PC-3 (cell line): ENCODE measurements at regions not wholly inside any gene's neighbourhood (a gene's known extent, or its start where the extent isn't known, plus 50 kb on each side); places are given as distances from the start of the nearest gene placed in this dataset.
A peak's percentile ranks its signal among the peaks of the same experiment; 100 is the strongest.

ENCODE experiments used
- ATAC-seq: fragments of 200-7000 bp; cut with Tn5 transposase; 2 replicates; pipeline ENCODE4 v1.9.1; 2020; ENCODE audit warnings: mild to moderate bottlenecking, moderate library complexity
- BruUV-seq: library from RNA; stranded (reverse); fragments of 400-500 nt; replicated peaks from 2 replicates; lab custom pipeline; 2021; lab: Mats Ljungman, UMichigan
- CTCF ChIA-PET: fragments of 300-600 bp; sonication (Branson Sonifier 250); formaldehyde crosslinking; loops from one replicate; lab custom pipeline; 2022; ENCODE audit warnings: antibody characterized with exemption; lab: Charles Lee
- POLR2A ChIA-PET: fragments of 300-600 bp; sonication (Branson Sonifier 250); formaldehyde crosslinking; loops from one replicate; lab custom pipeline; 2022; ENCODE audit warnings: antibody characterized with exemption; ENCODE audit not compliant: unreplicated experiment; lab: Charles Lee
- DNase-seq: peaks from one replicate; pipeline ENCODE4 v3.0.0-alpha.2; 2015
- H2AFZ ChIP-seq: fragments of 300-600 bp; sonication (generic); 2 replicates; pipeline ENCODE4 v1.6.0; 2016; ENCODE audit warnings: antibody characterized with exemption, low read length
- H3F3A ChIP-seq: fragments of 300-600 bp; sonication (generic); one replicate; pipeline ENCODE4 v1.6.0; 2017; ENCODE audit warnings: antibody characterized with exemption, low read length, control low read depth, mild to moderate bottlenecking; ENCODE audit not compliant: unreplicated experiment
- H3K27ac ChIP-seq: fragments of 300-600 bp; sonication (generic); 2 replicates; pipeline ENCODE4 v1.5.1; 2016; ENCODE audit warnings: mild to moderate bottlenecking, low read length
- H3K27me3 ChIP-seq: fragments of 300-600 bp; sonication (generic); 2 replicates; pipeline ENCODE4 v1.6.1; 2016; ENCODE audit warnings: low read length, mixed read lengths
- H3K36me3 ChIP-seq: fragments of 300-600 bp; sonication (generic); 2 replicates; pipeline ENCODE4 v1.6.1; 2016; ENCODE audit warnings: low read depth, mixed run types, low read length, mixed read lengths
- H3K4me1 ChIP-seq: fragments of 300-600 bp; sonication (generic); 2 replicates; pipeline ENCODE4 v1.5.1; 2016; ENCODE audit warnings: low read length; ENCODE audit not compliant: insufficient read depth
- H3K4me2 ChIP-seq: fragments of 300-600 bp; sonication (generic); 2 replicates; pipeline ENCODE4 v1.6.0; 2016; ENCODE audit warnings: low read length
- H3K4me3 ChIP-seq: fragments of 300-600 bp; sonication (generic); 2 replicates; pipeline ENCODE4 v1.5.1; 2016; ENCODE audit warnings: mild to moderate bottlenecking, low read length, mixed read lengths
- H3K79me2 ChIP-seq: fragments of 300-600 bp; sonication (generic); 2 replicates; pipeline ENCODE4 v1.6.1; 2017; ENCODE audit warnings: low read length, mixed read lengths
- H3K9ac ChIP-seq: fragments of 300-600 bp; sonication (generic); 2 replicates; pipeline ENCODE4 v1.6.0; 2016; ENCODE audit warnings: mild to moderate bottlenecking, low read length
- H3K9me2 ChIP-seq: fragments of 300-600 bp; sonication (generic); replicated peaks from 2 replicates; pipeline ENCODE4 v1.6.1; 2016; ENCODE audit warnings: mixed run types, low read length, mixed read lengths
- H3K9me3 ChIP-seq: fragments of 300-600 bp; sonication (generic); 2 replicates; pipeline ENCODE4 v1.6.1; 2016; ENCODE audit warnings: low read length, mixed read lengths
- H4K20me1 ChIP-seq: fragments of 300-600 bp; sonication (generic); 2 replicates; pipeline ENCODE4 v1.6.1; 2016; ENCODE audit warnings: low read length, mixed read lengths
- EZH2 ChIP-seq: fragments of 300-600 bp; sonication (generic); IDR thresholded peaks from one replicate; pipeline ENCODE4 v1.6.1; 2017; ENCODE audit warnings: antibody characterized with exemption, mild to moderate bottlenecking, low read length; ENCODE audit not compliant: unreplicated experiment
- EZH2phosphoT487 ChIP-seq: fragments of 300-600 bp; sonication (generic); IDR thresholded peaks from 2 replicates; pipeline ENCODE4 v1.6.1; 2018; ENCODE audit warnings: mild to moderate bottlenecking, antibody characterized with exemption, low read length, borderline replicate concordance
- intact Hi-C: fragments of 100-400 bp; cut with micrococcal nuclease; formaldehyde crosslinking; loops from 2 replicates; pipeline ENCODE4 v1.9.0; 2023
- TF ChIP-seq, protein P1 (sequence below): fragments of 300-600 bp; sonication (generic); conservative IDR thresholded peaks from 2 replicates; pipeline ENCODE4 v1.5.1; 2017; ENCODE audit warnings: antibody characterized with exemption, low read depth, mild to moderate bottlenecking, low read length

GRCh38 chr22:27220339-27220738, 563.0 kb downstream of the MIAT start:
- H3K36me3 ChIP-seq: no peaks in the 10 kb centered on the region
- intact Hi-C loops: no loop called here
- no peaks in the 10 kb centered on the region for H3F3A ChIP-seq
- POLR2A ChIA-PET: no interaction called here
- H3K4me1 ChIP-seq: no peaks in the 10 kb centered on the region
- DNase-seq (no peak), ATAC-seq (no peak)
- no peak overlapping the region for H3K4me3 ChIP-seq
- no peaks in the 10 kb centered on the region for H3K9me2 ChIP-seq
- H3K4me2 ChIP-seq: no peak overlapping the region
- H2AFZ ChIP-seq: no peak overlapping the region
- TF ChIP-seq EZH2phosphoT487: no peak
- TF ChIP-seq, protein P1, sequence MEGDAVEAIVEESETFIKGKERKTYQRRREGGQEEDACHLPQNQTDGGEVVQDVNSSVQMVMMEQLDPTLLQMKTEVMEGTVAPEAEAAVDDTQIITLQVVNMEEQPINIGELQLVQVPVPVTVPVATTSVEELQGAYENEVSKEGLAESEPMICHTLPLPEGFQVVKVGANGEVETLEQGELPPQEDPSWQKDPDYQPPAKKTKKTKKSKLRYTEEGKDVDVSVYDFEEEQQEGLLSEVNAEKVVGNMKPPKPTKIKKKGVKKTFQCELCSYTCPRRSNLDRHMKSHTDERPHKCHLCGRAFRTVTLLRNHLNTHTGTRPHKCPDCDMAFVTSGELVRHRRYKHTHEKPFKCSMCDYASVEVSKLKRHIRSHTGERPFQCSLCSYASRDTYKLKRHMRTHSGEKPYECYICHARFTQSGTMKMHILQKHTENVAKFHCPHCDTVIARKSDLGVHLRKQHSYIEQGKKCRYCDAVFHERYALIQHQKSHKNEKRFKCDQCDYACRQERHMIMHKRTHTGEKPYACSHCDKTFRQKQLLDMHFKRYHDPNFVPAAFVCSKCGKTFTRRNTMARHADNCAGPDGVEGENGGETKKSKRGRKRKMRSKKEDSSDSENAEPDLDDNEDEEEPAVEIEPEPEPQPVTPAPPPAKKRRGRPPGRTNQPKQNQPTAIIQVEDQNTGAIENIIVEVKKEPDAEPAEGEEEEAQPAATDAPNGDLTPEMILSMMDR: no peak
- TF ChIP-seq EZH2: no peak
- no peaks in the 10 kb centered on the region for H3K27me3 ChIP-seq
- H3K27ac ChIP-seq: no peak overlapping the region
- no TSS peak for BruUV-seq
- CTCF ChIA-PET: no interaction called here
- H3K9ac ChIP-seq: no peak overlapping the region
- H3K9me3 ChIP-seq: no peaks in the 10 kb centered on the region
- no peaks in the 10 kb centered on the region for H4K20me1 ChIP-seq
- H3K79me2 ChIP-seq: no peaks in the 10 kb centered on the region

DNA sequence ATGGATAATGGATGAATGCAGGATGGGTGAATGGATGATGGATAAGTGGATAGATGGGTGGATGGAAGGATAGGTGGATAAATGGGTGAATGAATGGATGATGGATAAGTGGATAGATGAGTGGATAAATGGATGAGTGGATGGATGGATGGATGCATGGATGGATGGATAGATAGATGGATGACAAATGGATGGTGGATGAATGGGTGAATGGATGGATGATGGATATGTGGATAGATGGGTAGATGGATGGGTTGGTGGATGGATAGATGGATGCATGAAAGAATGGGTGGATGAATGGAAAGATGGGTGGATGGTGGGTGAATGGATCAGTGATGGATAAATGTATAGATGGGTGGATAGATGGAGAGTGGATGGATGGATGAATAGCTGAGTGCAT, 564.8 kb downstream of the MIAT start:
- CTCF ChIA-PET: no interaction called here
- Histone ChIP-seq H2AFZ (no peak overlapping the region), H3K27ac (no peak overlapping the region), H3K4me3 (no peak overlapping the region), H3K79me2 (no peaks in the 10 kb centered on the region), H3K4me1 (no peaks in the 10 kb centered on the region), H3K27me3 (no peaks in the 10 kb centered on the region), H3K9me3 (no peaks in the 10 kb centered on the region), H3K9ac (no peak overlapping the region), H4K20me1 (no peaks in the 10 kb centered on the region), H3K4me2 (no peak overlapping the region), H3F3A (no peaks in the 10 kb centered on the region), H3K36me3 (no peaks in the 10 kb centered on the region), H3K9me2 (no peaks in the 10 kb centered on the region)
- DNase-seq (no peak), ATAC-seq (no peak)
- intact Hi-C loops: no loop called here
- POLR2A ChIA-PET: no interaction called here
- no TSS peak for BruUV-seq
- no peak for TF ChIP-seq EZH2
- TF ChIP-seq EZH2phosphoT487: no peak
- TF ChIP-seq, protein P1: no peak

DNA sequence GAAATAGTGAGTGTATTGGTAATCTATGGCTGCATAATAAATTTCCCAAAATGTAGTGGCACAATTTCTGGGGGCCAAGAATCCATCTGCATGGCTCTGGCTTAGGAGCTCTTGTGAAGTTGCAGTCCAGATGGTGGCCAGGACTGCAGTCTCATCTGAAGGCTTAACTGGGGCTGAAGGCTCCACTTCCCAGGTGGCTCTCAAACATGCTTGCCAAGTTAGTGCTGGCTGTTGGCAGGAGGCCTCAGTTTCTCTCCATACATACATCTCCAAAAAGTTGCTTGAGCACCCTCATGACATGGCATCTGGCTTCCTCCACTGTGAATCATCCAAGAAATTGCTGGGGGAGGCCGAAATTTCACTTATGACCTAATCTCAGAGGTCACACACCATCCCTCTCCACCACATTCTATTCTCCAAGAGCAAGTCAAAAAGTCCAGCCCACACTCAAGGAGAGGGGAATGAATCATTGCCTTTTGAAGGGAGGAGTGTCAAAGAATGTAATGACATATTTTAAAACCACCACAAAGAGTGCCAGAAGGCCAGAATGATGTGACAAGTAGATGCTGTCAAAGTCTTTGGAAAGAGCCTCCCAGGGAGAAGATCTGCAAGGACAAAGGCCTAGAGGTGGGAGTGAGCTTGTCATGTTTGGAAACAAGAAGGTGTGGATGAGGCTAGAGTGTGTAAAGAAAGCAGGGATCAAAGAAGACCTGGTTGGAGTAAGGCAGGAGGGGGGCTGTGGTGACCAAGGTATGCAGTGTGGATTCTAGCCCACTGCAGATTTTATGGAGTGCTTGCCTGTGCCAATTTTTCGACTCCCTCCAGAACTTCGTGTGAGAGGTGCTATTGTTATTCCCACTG, 566.2 kb downstream of the MIAT start:
- H4K20me1 ChIP-seq: no peaks in the 10 kb centered on the region
- intact Hi-C loops: no loop called here
- ATAC-seq (no peak), DNase-seq (peak; percentile 3)
- no peaks in the 10 kb centered on the region for H3K36me3 ChIP-seq
- no peaks in the 10 kb centered on the region for H3K79me2 ChIP-seq
- no peaks in the 10 kb centered on the region for H3K9me3 ChIP-seq
- CTCF ChIA-PET: no interaction called here
- no TSS peak for BruUV-seq
- H3F3A ChIP-seq: no peaks in the 10 kb centered on the region
- no peak overlapping the region for H3K27ac ChIP-seq
- no peaks in the 10 kb centered on the region for H3K4me1 ChIP-seq
- no peaks in the 10 kb centered on the region for H3K9me2 ChIP-seq
- no peaks in the 10 kb centered on the region for H3K27me3 ChIP-seq
- no peak for TF ChIP-seq EZH2phosphoT487
- TF ChIP-seq, protein P1: no peak
- TF ChIP-seq EZH2: no peak
- H3K4me3 ChIP-seq: no peak overlapping the region
- no peak overlapping the region for H2AFZ ChIP-seq
- POLR2A ChIA-PET: no interaction called here
- no peak overlapping the region for H3K4me2 ChIP-seq
- H3K9ac ChIP-seq: no peak overlapping the region
